ENCODE measurements at regions not wholly inside any gene's neighbourhood (a gene's known extent, or its start where the extent isn't known, plus 50 kb on each side); places are given as distances from the start of the nearest gene placed in this dataset.
A peak's percentile ranks its signal among the peaks of the same experiment; 100 is the strongest.

GRCh38 chr1:228857611-228858010, 122.3 kb downstream of the RHOU start:
- no peak overlapping the region for H3K4me3 ChIP-seq
- no peaks in the 10 kb centered on the region for H3K9me3 ChIP-seq
- no peaks in the 10 kb centered on the region for H3K27me3 ChIP-seq
- no peak overlapping the region for H3K27ac ChIP-seq
- no peak for DNase-seq
- H3K4me1 ChIP-seq: peaks cover 4 to 21% (median 18%) of the 10 kb centered on the region in 4 donors
- H3K36me3 ChIP-seq: no peaks in the 10 kb centered on the region
- no peak for TF ChIP-seq EP300 (IDR thresholded peaks at IDR 0.05; ENCODE audit: low read depth)
- no peak for TF ChIP-seq CTCF (IDR thresholded peaks at IDR 0.05)
- TF ChIP-seq POLR2AphosphoS5 (IDR thresholded peaks at IDR 0.05): no peak
- no peak for TF ChIP-seq POLR2A (IDR thresholded peaks at IDR 0.05)
- in situ Hi-C loops (cut with MboI; ENCODE audit: low pct_ligation_motif_present in 1 of 4, low pct_unique_long_range_greater_than_20kb in 1 of 4, low sequenced_read_pairs in 3 of 4) (no loop called here), intact Hi-C loops (cut with DNase I; ENCODE audit: low total_unique reads) (no loop called here)

GRCh38 chr1:228860911-228861831, 125.9 kb downstream of the RHOU start:
- peak; percentile 42 for TF ChIP-seq POLR2A (IDR thresholded peaks at IDR 0.05)
- no peak for TF ChIP-seq CTCF (IDR thresholded peaks at IDR 0.05)
- TF ChIP-seq POLR2AphosphoS5 (IDR thresholded peaks at IDR 0.05): peak in 2 of 3 donors; percentile 45 to 68
- Histone ChIP-seq H3K27ac (peak overlapping the region; percentile 63 to 79 (median 76)), H3K27me3 (no peaks in the 10 kb centered on the region), H3K36me3 (no peaks in the 10 kb centered on the region), H3K9me3 (no peaks in the 10 kb centered on the region), H3K4me1 (peaks cover 4 to 35% (median 18%) of the 10 kb centered on the region in 4 donors), H3K4me3 (no peak overlapping the region)
- peak; percentile 64 for DNase-seq
- intact Hi-C loops (cut with DNase I; ENCODE audit: low total_unique reads): no loop called here
- WGBS, 2 donors (ENCODE audit: low coverage in 1 of 2): 0 to 38% methylated on average over 1 to 14 of the region's 16 CpGs
- in situ Hi-C loops (cut with MboI; ENCODE audit: low pct_ligation_motif_present in 1 of 4, low pct_unique_long_range_greater_than_20kb in 1 of 4, low sequenced_read_pairs in 3 of 4): no loop called here

- no peak for DNase-seq
- 53 to 72% methylated on average over 3 of the region's 3 CpGs for WGBS, 2 donors (ENCODE audit: low coverage in 1 of 2)
Observed at GRCh38 chr1:228861832-228862180, 126.5 kb downstream of the RHOU start.

More at GRCh38 chr1:228861832-228862180, 126.5 kb downstream of the RHOU start:
- intact Hi-C loops (cut with DNase I; ENCODE audit: low total_unique reads) (no loop called here), in situ Hi-C loops (cut with MboI; ENCODE audit: low pct_ligation_motif_present in 1 of 4, low pct_unique_long_range_greater_than_20kb in 1 of 4, low sequenced_read_pairs in 3 of 4) (no loop called here)
- H3K9me3 ChIP-seq: no peaks in the 10 kb centered on the region
- H3K4me1 ChIP-seq: peaks cover 8 to 37% (median 18%) of the 10 kb centered on the region in 4 donors
- peak overlapping the region; percentile 53 to 79 (median 62) for H3K27ac ChIP-seq
- H3K4me3 ChIP-seq: no peak overlapping the region
- H3K36me3 ChIP-seq: no peaks in the 10 kb centered on the region
- H3K27me3 ChIP-seq: no peaks in the 10 kb centered on the region
- no peak for TF ChIP-seq CTCF (IDR thresholded peaks at IDR 0.05)
- no peak for TF ChIP-seq EP300 (IDR thresholded peaks at IDR 0.05; ENCODE audit: low read depth)
